ENCODE measurements at regions not wholly inside any gene's neighbourhood (a gene's known extent, or its start where the extent isn't known, plus 50 kb on each side); places are given as distances from the start of the nearest gene placed in this dataset.

GRCh38 chr9:65400886-65401285 lies 115.9 kb upstream of the FOXD4L5 start:
- TF ChIP-seq POLR2AphosphoS5 (IDR thresholded peaks at IDR 0.05; ENCODE audit: low read length) (no peak), PRDM15 (CRISPR knock-in tag; IDR thresholded peaks at IDR 0.05) (no peak)

Measured in GM12878 (cell line).